Stimulated activated CD8-positive, alpha-beta memory T cell treated with anti-CD3 and anti-CD28 coated beads, Interleukin-12 subunit alpha, Interleukin-12 subunit beta, amount 100 ng/mL, for 24 hours (primary cell): ENCODE measurements at regions not wholly inside any gene's neighbourhood (a gene's known extent, or its start where the extent isn't known, plus 50 kb on each side); places are given as distances from the start of the nearest gene placed in this dataset.
"Not testable (repeated sequence)": the region's sequence is repeated elsewhere in the genome, so short reads cannot be mapped to it uniquely, and the experiment has no call there.

Experiments
- DNase-seq: peaks from one replicate; pipeline ENCODE4 v3.0.0-alpha.2; 2020; ENCODE audit errors: extremely low read depth

DNA sequence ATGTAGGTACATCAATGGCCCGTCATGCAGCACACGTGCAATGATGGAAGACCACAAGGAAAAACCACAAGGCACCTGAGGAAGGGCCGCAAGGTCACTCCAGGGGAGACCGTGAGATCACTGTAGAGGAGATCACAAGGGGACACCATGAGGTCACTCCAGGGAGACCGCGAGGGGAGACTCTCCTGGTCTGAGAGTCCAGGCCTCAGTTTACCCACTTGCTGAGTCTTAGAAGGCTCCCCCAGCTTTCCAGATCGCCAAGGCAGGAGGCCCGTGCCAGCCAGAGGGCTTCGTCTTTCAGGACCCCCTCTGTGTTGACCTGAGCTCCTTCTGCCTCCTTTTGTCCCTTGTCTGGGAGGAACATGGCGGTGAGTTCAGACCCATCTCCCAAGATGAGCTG is 232.2 kb downstream of the ERMARD start:
- no peak for DNase-seq

DNA sequence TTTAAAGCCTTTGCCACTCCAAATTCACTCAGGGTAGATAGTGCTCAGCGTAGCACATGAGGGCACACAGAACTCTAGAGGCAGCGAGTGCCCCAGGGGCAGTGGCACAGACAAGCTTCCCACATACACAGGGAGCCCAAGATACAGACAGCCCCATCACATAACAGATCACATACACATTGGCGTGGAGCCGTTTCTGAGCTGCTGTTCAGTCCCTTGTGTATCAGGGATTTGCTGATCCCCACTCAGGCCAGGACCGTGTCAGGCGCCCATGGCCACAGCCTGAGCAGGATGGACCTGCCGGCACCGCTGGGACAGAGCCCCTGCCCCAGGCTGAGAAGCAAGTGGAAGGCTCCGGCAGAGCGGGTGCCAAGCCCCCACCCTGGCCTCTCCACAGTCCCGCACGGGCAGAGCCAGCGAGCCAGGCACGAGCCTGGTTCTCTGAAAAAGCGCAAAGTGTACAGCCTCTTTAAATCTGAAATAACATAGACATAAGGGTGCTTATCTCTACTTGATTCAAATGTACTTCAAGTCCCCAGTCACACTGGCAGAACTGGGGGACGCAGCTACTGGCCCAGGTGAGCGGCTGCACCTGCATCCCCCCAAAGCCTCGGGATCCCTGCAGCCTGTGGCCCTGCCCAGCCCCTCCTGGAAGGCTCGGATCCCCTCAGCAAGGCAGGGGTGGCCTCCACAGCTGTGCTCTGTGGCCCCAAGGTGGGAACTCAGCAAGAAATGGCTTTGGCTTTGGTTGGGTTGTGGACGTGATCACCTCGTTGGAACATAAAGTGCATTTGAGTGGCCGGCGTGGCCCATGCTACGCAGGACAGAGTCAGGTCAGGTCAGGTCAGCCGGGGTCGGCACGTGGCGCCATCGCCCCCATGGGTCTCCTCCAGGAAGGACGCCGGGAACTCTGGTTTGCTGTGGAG is 231.3 kb downstream of the ERMARD start:
- DNase-seq, result no peak

DNA sequence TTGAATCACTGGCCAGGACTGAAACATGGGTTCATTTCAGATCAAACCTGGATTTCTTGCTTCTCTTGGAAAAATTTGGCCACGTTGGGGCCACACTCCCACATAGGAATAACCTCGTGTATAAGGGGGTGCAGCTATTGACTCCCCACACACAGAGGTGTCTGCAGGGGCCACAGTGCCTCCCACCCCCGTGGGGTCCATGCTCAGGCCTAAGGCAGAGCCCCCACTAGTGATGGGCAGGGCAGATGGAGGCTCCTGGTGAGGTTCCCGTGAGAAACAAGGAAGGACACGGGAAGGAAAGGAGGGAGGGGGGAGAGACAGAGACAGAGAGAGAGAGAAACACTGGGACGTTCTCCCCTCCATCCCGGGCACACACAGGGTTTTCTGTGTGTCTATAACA is 230.5 kb downstream of the ERMARD start:
- DNase-seq, result no peak

DNA sequence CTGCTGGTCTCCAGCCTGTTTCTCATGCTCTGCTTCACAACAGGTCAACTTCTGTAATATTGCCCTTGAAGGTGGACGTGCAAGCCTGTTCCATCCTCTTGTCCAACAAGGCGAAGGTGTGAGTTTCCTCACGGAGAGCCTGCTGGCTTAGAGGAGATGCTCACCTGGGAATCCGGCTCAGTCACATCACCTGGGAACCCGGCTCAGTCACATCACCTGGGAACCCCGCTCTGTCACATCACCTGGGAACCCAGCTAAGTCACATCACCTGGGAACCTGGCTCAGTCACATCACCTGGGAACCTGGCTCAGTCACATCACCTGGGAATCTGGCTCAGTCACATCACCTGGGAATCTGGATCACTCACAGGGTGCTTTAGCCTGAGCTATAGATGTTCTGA is 230.1 kb downstream of the ERMARD start:
- no peak for DNase-seq

DNA sequence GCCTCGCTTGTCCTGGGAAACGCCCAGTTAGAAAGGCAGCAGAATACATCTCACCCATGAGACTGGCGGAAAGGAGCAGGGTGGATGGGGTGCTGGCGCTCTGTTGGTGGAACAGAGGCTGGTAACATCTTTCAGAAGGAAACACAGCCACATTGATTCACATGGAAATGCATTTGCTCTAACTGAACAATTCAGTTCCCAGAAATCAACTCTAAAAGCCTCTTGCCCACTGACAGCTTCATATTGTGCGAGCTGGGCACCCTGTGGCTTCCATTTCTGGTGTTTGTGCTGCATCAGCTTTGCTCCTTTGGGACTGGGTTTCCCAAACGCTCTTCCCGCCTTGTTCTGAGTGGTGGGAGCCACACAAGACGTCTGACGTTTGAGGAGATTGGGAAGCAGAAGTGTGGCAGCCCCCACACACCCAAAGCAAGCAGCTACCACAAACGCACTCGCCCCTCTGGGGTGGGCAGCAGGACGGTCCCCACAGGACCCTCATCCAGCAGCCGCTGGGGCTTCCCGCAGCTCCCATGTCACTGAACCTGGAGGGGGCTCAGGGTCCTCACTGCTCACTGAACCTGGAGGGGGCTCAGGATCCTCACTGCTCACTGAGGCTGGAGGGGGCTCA is 229.5 kb downstream of the ERMARD start:
- no peak for DNase-seq

DNA sequence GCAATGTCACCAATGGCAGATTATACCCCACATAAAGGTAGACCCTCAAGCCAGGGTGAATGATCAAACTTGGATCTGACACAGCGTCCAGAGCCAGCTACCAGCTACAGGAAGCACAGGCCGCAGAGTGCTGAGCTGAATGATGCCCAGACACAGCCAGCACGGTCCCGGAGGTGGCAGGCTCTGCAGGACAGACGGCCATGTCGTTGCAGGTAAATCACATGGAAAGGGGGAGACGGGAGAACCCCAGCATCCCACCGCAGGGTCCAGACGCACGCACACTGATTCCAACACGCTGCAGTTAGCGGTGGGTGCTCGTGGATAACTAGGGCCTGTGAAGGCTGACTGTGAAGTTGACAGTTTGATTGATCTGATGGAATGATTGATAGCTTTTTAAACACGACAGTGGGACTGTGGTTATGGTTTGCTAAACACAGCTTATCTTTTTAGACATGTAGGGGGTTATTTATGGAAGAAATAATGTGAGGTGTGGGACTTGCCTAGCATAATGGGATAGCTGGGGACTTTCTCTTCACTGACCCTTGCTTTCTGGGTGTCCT is 228.5 kb downstream of the ERMARD start:
- no peak for DNase-seq

DNA sequence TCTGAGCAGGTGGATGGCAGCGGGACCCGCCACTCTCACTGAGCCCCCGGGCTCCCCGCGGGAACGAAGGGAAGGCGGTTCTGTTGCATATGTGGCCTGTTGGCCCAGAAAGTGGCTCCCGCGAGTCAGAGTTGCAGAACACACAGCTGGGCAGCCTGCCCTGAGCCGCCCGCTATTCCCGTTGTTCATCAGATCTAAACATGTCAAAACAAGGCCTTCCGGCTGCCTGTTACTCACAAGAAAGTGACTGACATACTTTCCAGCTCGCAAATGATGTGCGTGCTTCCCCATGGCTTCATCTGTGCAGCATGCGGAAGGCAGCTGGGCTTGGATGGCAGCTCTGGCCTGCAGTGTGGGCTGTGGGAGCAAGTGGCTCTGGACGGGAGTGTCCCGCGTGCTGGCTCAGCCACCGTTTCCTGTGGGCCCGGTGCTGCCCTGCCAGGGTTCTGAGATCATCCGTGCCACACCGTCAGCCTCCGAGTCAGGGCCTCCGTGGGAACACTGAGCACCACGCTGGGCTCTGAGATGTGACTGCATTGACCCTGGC is 227.3 kb downstream of the ERMARD start:
- no peak for DNase-seq

DNA sequence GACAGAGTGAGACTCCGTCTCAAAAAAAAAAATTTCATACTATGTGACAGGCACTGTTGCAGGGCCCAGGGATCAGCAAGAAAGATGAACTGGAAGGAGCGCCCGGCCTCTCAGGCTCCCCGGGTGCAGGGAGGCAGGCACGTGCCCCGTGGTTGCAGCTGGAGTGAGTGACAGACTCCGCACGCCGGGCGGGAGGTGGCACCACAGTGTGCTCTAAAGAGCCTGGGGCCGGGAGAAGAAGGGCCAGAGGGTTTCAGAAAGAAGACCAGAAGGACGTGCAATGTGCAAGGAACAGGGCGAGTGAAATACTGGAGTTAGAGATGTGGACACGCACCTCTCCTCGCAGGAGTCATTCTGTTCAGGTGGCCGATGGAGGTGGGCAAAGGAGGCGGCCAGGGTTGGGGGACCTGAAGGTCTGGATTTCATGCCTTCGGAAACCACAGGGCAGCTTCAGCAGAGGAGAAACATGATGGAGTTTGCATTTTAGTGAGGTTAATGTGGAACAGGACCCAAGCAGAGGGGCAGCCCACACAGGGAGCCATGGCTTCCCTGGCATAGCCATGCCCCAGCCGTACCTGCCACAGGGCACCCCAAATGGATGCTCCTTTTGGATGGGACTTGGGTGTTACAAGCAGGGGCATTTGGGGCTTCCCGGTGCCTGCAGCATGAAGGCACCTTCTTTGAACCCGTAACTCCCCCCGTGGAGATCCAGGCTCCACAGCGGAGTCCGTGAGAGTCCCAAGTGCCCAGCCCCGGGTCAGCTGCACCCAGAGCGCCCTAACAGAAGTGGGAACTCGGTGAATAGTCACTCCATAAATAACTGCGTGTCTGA is 226.2 kb downstream of the ERMARD start:
- no peak for DNase-seq

DNA sequence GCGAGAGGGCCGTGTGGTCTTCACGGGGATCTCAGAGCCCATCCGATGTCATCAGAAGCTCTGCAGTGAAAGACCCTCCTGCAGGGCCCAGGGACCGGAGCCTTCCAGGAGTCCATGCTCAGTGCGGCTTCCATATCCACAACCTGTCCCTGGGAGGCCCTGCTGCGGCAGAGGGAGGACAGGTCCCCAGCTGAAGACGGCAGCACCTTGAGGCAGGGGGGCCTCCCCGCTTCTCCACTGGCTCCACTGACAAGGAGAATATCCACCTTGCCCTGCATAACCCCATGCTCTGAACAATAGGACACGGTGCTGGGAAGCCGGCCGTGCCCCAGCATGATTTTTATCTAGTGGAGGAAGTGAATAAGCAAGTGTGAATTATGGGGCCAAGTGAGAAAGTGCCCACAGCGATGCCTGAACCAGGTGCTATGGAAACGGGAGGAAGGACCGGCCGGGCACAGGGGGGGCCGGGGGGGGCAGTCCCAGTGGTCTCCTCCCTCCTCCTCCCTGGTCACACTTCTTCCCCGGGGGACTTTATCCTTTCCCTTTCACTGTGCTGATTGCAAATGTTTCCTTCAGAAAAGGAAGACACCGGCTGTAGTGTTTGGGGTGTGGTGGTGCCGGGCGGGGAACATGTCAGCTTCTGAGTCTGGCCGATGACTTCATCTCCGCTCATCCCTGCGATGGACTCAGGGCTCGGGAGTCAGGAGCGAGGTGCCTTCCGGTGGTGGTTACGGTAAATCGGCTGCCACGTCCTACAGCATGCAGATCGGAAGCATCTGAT is 225.1 kb downstream of the ERMARD start:
- DNase-seq, result no peak

DNA sequence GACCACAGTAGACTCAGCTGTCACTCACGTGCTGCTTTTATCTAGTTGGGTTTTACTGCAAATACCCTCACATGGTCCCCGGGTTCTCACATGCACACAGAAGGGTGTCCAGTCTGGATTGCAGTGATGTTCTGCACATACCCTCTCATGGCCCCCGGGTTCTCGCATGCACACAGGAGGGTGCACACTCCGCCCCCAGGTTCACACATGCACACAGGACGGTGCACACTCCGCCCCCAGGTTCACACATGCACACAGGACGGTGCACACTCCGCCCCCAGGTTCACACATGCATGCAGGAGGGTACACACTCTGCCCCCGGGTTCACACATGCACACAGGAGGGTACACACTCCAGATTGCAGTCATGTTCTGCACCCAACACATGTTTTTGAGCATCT is 224.3 kb downstream of the ERMARD start:
- no peak for DNase-seq

DNA sequence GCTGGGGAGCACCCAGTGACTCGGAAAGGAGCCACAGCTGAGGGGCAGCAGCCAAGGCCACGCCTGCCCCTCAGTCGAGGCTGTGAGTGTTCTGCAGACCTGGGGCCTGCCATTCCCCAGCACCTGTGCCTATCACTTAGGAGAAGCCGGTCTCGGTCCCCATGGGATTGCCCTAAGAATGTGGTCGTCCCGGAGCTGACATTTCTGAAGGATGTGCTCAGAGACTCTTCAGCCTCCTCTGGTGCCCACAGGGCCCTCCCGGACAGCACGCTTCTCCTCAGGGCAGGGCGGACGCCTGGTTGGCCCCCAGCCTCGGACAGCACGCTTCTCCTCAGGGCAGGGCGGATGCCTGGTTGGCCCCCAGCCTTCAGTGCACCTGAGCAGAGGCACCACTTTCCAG is 223.9 kb downstream of the ERMARD start:
- DNase-seq, result no peak

DNA sequence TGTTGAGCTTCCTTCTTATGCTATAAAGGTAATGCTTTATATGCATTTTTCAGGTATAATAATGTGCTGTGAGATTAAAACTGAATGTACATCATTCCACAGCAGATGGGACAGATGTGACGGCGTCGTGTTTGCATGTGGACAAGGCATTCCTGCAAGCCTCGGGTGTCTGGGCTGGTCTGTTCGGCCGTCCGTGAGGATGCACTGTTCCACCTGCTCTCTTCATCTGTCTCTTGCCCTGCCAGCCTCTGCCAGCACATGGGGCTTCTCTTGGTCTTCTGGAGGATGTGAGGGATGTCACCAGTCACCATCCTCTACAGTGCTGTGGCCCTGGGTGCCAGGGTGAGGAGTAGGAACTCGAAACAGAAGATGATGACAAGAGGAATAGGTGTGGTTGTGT is 223.2 kb downstream of the ERMARD start:
- DNase-seq, result no peak

DNA sequence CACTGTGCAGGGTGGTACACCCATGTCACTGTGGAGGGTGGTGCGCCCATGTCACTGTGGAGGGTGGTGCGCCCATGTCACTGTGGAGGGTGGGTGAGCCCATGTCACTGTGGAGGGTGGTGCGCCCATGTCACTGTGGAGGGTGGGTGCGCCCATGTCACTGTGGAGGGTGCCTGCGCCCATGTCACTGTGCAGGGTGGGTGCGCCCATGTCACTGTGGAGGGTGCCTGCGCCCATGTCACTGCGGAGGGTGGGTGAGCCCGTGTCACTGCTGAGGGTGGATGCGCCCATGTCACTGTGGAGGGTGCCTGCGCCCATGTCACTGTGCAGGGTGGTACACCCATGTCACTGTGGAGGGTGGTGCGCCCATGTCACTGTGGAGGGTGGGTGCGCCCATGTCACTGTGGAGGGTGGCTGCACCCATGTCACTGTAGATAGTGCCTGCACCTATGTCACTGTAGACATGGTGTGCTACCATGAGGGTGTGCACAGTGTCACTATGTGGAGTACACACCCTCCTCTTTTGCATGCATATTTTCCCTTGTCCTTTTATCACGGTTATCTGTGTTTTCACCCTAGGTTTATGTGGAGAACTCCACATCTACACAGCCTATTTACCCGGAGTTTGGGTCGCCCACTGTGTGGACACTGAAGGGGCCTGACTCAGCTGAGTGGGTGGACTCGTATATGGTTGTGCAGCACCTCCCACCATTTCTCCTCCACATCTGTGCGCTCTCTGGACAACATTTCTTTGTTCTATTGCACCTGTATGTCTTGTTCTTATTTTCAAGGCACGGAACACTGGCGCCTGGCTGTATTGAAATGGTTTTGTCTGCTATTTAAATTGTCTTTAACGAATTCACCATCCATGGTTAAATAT is 222.4 kb downstream of the ERMARD start:
- DNase-seq, result not testable (repeated sequence)

DNA sequence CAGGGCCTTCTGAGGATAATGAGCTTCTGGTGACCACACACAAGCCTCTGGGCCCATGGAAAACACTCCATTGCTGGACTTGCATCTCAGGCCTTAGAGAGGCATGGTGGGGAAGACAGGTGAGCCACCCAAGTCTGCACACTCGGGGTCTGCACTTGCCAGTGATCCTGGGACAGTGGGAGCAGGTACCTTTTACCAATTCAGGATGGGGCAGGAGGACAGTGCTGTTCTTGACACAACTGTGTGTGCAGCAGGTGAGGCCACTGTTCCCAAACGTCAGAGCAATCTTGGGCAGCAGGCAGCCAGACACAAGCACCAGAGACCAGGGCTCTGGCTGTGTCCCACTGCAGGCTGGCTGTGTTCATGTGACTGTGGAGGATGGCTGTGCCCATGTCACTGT is 221.3 kb downstream of the ERMARD start:
- DNase-seq, result no peak

DNA sequence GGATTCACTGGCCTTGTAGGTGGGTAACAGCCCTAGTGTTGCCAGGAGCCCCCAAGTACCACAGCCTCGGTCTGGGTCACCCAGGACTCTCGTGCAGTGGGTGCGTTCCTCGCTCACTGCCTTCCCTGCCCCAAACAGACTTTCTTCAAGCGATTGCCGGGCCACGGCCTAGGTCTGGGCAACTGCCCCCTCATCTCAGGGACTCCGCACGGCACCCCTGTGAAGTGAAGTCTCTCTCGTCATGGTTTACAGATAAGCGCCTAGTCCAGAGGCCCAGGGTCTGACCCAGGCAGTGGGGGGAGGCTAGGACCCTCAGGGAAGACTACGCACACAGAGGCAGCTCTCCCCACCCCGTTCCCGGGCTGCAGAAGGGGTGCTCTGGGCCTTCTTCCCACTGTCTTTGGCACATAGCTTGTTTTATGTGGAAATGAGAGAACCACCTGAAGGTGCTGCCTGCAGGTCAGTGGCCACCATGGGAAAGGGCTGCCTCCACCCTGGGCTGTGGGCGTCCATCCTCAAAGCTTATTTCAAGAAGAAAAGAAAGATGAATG is 220.8 kb downstream of the ERMARD start:
- DNase-seq, result no peak

DNA sequence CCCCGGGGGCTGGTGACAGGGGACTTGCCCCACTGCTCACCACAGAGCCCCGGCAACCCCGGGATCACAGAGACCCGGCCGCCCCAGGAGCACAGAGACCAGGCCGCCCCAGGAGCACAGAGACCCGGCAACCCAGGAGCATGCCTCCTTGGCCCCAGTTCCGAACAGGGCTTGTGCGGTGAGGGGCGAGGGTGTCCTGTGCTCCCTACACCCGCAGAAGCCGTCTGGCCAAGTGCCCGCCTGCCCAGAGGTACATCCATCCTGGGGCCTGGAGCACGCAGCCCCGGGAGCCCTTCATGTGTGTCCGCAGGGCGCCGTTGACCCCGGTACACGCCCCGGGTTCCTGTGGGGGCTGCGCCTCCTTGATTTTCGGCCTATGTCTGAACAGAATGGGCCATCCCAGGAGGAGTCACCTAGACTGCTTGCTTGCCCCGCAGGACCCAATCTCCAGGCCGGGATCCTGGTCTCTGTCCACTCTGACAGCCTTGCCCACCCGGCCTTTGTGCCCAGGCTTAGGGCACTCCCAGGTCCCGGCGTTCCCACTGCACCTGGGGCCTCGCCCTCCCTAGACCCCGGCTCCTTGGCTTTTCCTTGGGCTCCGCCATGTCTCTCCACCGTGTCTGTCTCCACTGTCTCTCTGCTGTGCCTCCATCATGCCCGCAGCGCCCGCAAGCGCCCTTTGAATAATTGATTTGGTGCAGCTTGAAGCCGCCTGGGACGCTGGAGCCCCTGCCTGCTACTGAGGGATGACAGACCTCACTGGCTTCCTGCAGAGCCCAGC is 219.8 kb downstream of the ERMARD start:
- DNase-seq, result no peak

DNA sequence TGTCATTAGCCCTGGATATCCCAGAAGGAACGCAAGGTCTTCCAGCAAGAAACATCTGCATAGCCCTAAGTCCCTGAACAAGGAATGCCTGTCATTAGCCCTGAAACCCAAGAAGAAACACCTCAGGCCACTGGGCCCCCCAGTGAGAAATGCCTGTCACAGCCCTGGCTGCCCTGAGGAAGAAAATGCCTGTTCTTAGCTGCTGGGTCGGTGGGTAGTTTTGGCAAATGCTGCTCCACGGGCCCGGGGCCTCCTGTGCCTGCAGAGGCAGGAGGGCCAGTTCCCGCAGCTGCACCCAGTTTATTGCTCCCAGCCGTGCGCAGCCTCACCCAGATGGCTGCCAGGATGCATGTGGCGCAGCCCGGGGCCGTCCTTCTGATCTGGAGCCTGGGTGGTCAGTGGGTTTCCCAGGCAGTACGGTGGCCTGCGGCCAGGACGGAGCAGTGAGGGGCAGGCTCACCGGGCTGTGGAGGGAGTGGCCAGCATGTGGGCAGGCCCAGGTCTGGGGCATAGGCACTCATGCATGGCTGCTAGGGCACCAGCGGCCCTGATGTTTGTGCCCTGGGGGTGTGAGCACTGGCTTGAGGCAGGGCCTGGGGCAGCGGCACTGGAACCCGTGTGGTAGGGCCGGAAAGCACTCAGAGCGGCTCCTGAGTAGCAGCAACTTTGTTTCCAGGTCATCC is 219.0 kb downstream of the ERMARD start:
- DNase-seq, result no peak

DNA sequence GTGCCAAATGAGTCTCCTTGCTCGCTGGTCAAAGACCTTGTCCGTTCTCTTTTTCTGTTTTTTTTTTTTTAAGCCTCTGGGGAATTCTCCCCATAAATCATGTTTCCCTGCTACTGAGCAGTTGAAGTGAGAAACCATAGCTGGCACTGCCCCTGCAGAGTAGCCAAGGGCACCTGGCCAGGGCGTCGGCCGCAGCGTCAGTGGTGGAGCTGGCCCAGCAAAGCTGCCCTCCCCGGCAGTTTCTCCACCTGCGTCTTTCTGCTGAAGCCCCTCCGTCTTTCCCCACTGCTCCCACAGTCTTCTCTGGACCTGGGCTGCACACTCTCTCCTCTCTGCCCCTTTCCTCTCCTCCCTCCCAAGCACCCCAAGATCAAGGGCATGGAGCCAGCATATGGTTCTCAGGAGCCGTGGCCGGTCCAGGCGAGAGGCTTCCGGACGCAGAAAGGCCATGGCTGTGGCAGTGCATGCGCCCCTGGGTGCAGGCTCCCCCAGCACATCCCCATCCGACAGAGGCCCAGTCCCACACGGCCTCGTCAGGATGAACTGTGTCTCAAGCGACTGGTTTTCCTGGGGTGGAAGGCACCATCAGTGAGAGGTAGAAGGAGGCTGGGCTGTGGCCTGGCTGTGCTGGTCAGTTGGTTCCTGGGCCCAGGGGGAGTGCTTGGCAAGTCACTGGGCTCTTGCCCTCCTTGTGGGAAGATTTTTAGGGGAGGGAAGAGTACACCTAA is 218.1 kb downstream of the ERMARD start:
- no peak for DNase-seq
